Fibroblast of lung (primary cell): ENCODE measurements at regions not wholly inside any gene's neighbourhood (a gene's known extent, or its start where the extent isn't known, plus 50 kb on each side); places are given as distances from the start of the nearest gene placed in this dataset.
"Not testable (repeated sequence)": the region's sequence is repeated elsewhere in the genome, so short reads cannot be mapped to it uniquely, and the experiment has no call there.

ENCODE experiments used
- DNase-seq, 2 donors: peaks; one replicate each; pipeline versions ENCODE4 v3.0.0 to v3.0.0-alpha.2; 2010; ENCODE audit warnings: low read depth in 2 of 2
- H2AFZ ChIP-seq: 2 replicates; pipeline ENCODE4 v1.5.1; 2012; ENCODE audit warnings: low read length, control low read depth, inconsistent platforms
- H3K27ac ChIP-seq: 2 replicates; pipeline ENCODE4 v1.5.1; 2011; ENCODE audit warnings: low read length, control low read depth; ENCODE audit not compliant: insufficient read depth
- H3K27me3 ChIP-seq: 2 replicates; pipeline ENCODE4 v1.5.1; 2011; ENCODE audit warnings: mild to moderate bottlenecking, low read length; ENCODE audit not compliant: control insufficient read depth, insufficient read depth
- H3K36me3 ChIP-seq: 2 replicates; pipeline ENCODE4 v1.5.1; 2011; ENCODE audit warnings: low read length; ENCODE audit not compliant: control insufficient read depth, insufficient read depth
- H3K4me1 ChIP-seq: 2 replicates; pipeline ENCODE4 v1.5.1; 2011; ENCODE audit warnings: low read length; ENCODE audit not compliant: control insufficient read depth, insufficient read depth; ENCODE audit errors: extremely low read depth
- H3K4me2 ChIP-seq: 2 replicates; pipeline ENCODE4 v1.5.1; 2011; ENCODE audit warnings: low read length, control low read depth; ENCODE audit not compliant: insufficient read depth; ENCODE audit errors: extremely low read depth
- H3K4me3 ChIP-seq, 4 experiments: fragments of 200-600 bp in 1 of 4; sonication (generic) in 1 of 4; replicated peaks in 1 of 4; 2 replicates each; pipeline ENCODE4 v1.5.1; 2011 to 2016; ENCODE audit warnings: low read length in 4 of 4, low read depth in 3 of 4, mild to moderate bottlenecking in 3 of 4, control low read depth in 2 of 4, inconsistent platforms in 1 of 4, mixed read lengths in 1 of 4; ENCODE audit not compliant: insufficient read depth in 1 of 4; ENCODE audit errors: control extremely low read depth in 1 of 4
- H3K79me2 ChIP-seq: 2 replicates; pipeline ENCODE4 v1.5.1; 2012; ENCODE audit warnings: mild to moderate bottlenecking, low read length, inconsistent platforms; ENCODE audit not compliant: control insufficient read depth, insufficient read depth
- H3K9ac ChIP-seq: 2 replicates; pipeline ENCODE4 v1.5.1; 2011; ENCODE audit warnings: mild to moderate bottlenecking, low read length, control low read depth; ENCODE audit not compliant: insufficient read depth
- H3K9me3 ChIP-seq: 2 replicates; pipeline ENCODE4 v1.5.1; 2012; ENCODE audit warnings: low read depth, low read length; ENCODE audit not compliant: control insufficient read depth, insufficient read depth
- H4K20me1 ChIP-seq: 2 replicates; pipeline ENCODE4 v1.5.1; 2011; ENCODE audit warnings: low read length; ENCODE audit not compliant: control insufficient read depth, insufficient read depth; ENCODE audit errors: extremely low read depth
- CTCF ChIP-seq, 2 donors: IDR thresholded peaks in 1 of 2; conservative IDR thresholded peaks in 1 of 2; 1 replicate in 1 of 2; 2 replicates in 1 of 2; pipeline ENCODE4 v1.5.1; 2011 to 2012; ENCODE audit warnings: low read length in 2 of 2, control low read depth in 1 of 2, inconsistent platforms in 1 of 2, low read depth in 1 of 2, mild to moderate bottlenecking in 1 of 2
- EZH2 ChIP-seq: IDR thresholded peaks from 2 replicates; pipeline ENCODE4 v1.5.1; 2012; ENCODE audit warnings: low read length, control low read depth, mild to moderate bottlenecking; ENCODE audit errors: missing control alignments

- DNase-seq, H4K20me1 ChIP-seq, H3K27me3 ChIP-seq, H3K4me1 ChIP-seq, H3K4me3 ChIP-seq, H2AFZ ChIP-seq, H3K36me3 ChIP-seq, H3K27ac ChIP-seq, H3K4me2 ChIP-seq, H3K79me2 ChIP-seq, H3K9me3 ChIP-seq, H3K9ac ChIP-seq: not testable (repeated sequence)
- peak in 1 of 2 donors; percentile 10 for TF ChIP-seq CTCF (conservative IDR thresholded peaks at IDR 0.05 in 1 of 2, IDR thresholded peaks at IDR 0.05 in 1 of 2; ENCODE audit: low read depth in 1 of 2, low read length in 2 of 2)
These were observed 127.4 kb downstream of the ADRA2C start for GRCh38 chr4:3893590-3893989.

GRCh38 chr4:3894086-3894959 lies 128.1 kb downstream of the ADRA2C start:
- H3K4me2 ChIP-seq, H3K4me1 ChIP-seq, H3K9ac ChIP-seq, H3K27ac ChIP-seq, H3K79me2 ChIP-seq, H4K20me1 ChIP-seq, DNase-seq, H3K9me3 ChIP-seq, H3K4me3 ChIP-seq, H3K27me3 ChIP-seq, H3K36me3 ChIP-seq, H2AFZ ChIP-seq: not testable (repeated sequence)

- no peaks in the 10 kb centered on the region for H3K79me2 ChIP-seq
- no peak overlapping the region for H3K4me2 ChIP-seq
- no peak for TF ChIP-seq EZH2
- TF ChIP-seq CTCF (conservative IDR thresholded peaks at IDR 0.05 in 1 of 2, IDR thresholded peaks at IDR 0.05 in 1 of 2; ENCODE audit: low read depth in 1 of 2, low read length in 2 of 2) = no peak
- DNase-seq = no peak
- no peaks in the 10 kb centered on the region for H3K4me1 ChIP-seq
- H2AFZ ChIP-seq = no peak overlapping the region
- H3K9ac ChIP-seq = no peak overlapping the region
- no peak overlapping the region for H3K27ac ChIP-seq
- H3K36me3 ChIP-seq = no peaks in the 10 kb centered on the region
- no peaks in the 10 kb centered on the region for H3K9me3 ChIP-seq
- H3K4me3 ChIP-seq = no peak overlapping the region
- no peaks in the 10 kb centered on the region for H3K27me3 ChIP-seq
- no peaks in the 10 kb centered on the region for H4K20me1 ChIP-seq
These were observed 130.3 kb downstream of the ADRA2C start for GRCh38 chr4:3896441-3896840.

- DNase-seq, H3K4me3 ChIP-seq, H3K4me1 ChIP-seq, H3K27me3 ChIP-seq, H3K9me3 ChIP-seq, H3K36me3 ChIP-seq, H4K20me1 ChIP-seq, H2AFZ ChIP-seq, H3K4me2 ChIP-seq, H3K27ac ChIP-seq, H3K79me2 ChIP-seq, H3K9ac ChIP-seq: not testable (repeated sequence)
These were observed 130.8 kb downstream of the ADRA2C start for GRCh38 chr4:3896871-3897578.
